Prostate gland (tissue), 2 donors: ENCODE measurements at regions not wholly inside any gene's neighbourhood (a gene's known extent, or its start where the extent isn't known, plus 50 kb on each side); places are given as distances from the start of the nearest gene placed in this dataset.

Experiments used
- POLR2A ChIP-seq: fragments of 450-650 bp; IDR thresholded peaks from one replicate; pipeline ENCODE4 v1.6.1; 2016; ENCODE audit warnings: antibody characterized with exemption, mild to moderate bottlenecking
- POLR2AphosphoS5 ChIP-seq: sonication (generic); formaldehyde crosslinking; IDR thresholded peaks from one replicate; pipeline ENCODE4 v1.6.1; 2017; ENCODE audit warnings: antibody characterized with exemption
- TF ChIP-seq, protein P1 (sequence below), 4 experiments: fragments of 200-600 bp in 2 of 4; fragments of 450-650 bp in 2 of 4; sonication (generic) in 2 of 4; IDR thresholded peaks; 1 replicate in 3 of 4; 2 replicates in 1 of 4; pipeline ENCODE4 v1.5.1; 2016 to 2019; ENCODE audit warnings: antibody characterized with exemption in 4 of 4, mild to moderate bottlenecking in 2 of 4, moderate library complexity in 2 of 4

GRCh38 chr5:124124711-124125229 is 612.8 kb downstream of the CSNK1G3 start:
- TF ChIP-seq, protein P1, sequence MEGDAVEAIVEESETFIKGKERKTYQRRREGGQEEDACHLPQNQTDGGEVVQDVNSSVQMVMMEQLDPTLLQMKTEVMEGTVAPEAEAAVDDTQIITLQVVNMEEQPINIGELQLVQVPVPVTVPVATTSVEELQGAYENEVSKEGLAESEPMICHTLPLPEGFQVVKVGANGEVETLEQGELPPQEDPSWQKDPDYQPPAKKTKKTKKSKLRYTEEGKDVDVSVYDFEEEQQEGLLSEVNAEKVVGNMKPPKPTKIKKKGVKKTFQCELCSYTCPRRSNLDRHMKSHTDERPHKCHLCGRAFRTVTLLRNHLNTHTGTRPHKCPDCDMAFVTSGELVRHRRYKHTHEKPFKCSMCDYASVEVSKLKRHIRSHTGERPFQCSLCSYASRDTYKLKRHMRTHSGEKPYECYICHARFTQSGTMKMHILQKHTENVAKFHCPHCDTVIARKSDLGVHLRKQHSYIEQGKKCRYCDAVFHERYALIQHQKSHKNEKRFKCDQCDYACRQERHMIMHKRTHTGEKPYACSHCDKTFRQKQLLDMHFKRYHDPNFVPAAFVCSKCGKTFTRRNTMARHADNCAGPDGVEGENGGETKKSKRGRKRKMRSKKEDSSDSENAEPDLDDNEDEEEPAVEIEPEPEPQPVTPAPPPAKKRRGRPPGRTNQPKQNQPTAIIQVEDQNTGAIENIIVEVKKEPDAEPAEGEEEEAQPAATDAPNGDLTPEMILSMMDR (IDR thresholded peaks at IDR 0.05): no peak
- TF ChIP-seq POLR2AphosphoS5: no peak
- no peak for TF ChIP-seq POLR2A
